PC-9 (cell line): ENCODE measurements at regions not wholly inside any gene's neighbourhood (a gene's known extent, or its start where the extent isn't known, plus 50 kb on each side); places are given as distances from the start of the nearest gene placed in this dataset.

ENCODE experiments used
- CTCF ChIP-seq: fragments of 200-600 bp; sonication (generic); conservative IDR thresholded peaks from 2 replicates; pipeline ENCODE4 v1.6.1; 2017; ENCODE audit warnings: mixed run types, antibody characterized with exemption, mild to moderate bottlenecking, moderate library complexity
- EZH2 ChIP-seq: fragments of 200-600 bp; sonication (generic); IDR thresholded peaks from 2 replicates; pipeline ENCODE4 v1.8.0; 2017; ENCODE audit warnings: antibody characterized with exemption, low read depth

- no peak for TF ChIP-seq CTCF
- TF ChIP-seq EZH2 = no peak
Measured at GRCh38 chr6:8736156-8736895, 301.0 kb upstream of the SLC35B3 start.
